ENCODE measurements at regions not wholly inside any gene's neighbourhood (a gene's known extent, or its start where the extent isn't known, plus 50 kb on each side); places are given as distances from the start of the nearest gene placed in this dataset.

- DNase-seq (ENCODE audit: extremely low read depth in 1 of 4, low spot score in 3 of 4) (no peak), FAIRE-seq (no peak), ATAC-seq (no peak)
- BruUV-seq (replicated peaks), result no TSS peak
- in situ Hi-C loops (cut with MboI), result no loop called here
- no peaks in the 10 kb centered on the region for H3K9me3 ChIP-seq (replicated peaks; ENCODE audit: control insufficient read depth, insufficient read depth, low read depth, low read length)
- H2AFZ ChIP-seq (ENCODE audit: low read depth, low read length), result no peak overlapping the region
- H3K9me1 ChIP-seq (ENCODE audit: control insufficient read depth, insufficient read depth, low read length), result no peaks in the 10 kb centered on the region
- no peak overlapping the region for H3K4me3 ChIP-seq
- no peaks in the 10 kb centered on the region for H4K20me1 ChIP-seq (replicated peaks; ENCODE audit: control insufficient read depth, insufficient read depth, low read length)
- H3K9ac ChIP-seq (ENCODE audit: insufficient read depth in 1 of 2, low read depth in 2 of 2, low read length in 2 of 2), result no peak overlapping the region
- H3K27me3 ChIP-seq (ENCODE audit: control insufficient read depth in 2 of 2, insufficient read depth in 2 of 2, low read length in 2 of 2), result no peaks in the 10 kb centered on the region; a peak in 2 of 5 replicates
- TF ChIP-seq ARNT (IDR thresholded peaks at IDR 0.05), result no peak
- no peak for TF ChIP-seq XRCC4 (IDR thresholded peaks at IDR 0.05; ENCODE audit: extremely low read depth, insufficient read depth, insufficient read length)
- no peak for TF ChIP-seq ZNF518B (CRISPR knock-in tag; IDR thresholded peaks at IDR 0.05)
- TF ChIP-seq ZNF583 (CRISPR knock-in tag; IDR thresholded peaks at IDR 0.05), result no peak
- no peak for TF ChIP-seq KDM4B (IDR thresholded peaks at IDR 0.05; ENCODE audit: borderline replicate concordance in 2 of 2, low read depth in 1 of 2)
- no peak for TF ChIP-seq THAP12 (CRISPR knock-in tag; IDR thresholded peaks at IDR 0.05)
- no peak for TF ChIP-seq ZNF644 (tag; IDR thresholded peaks at IDR 0.05; ENCODE audit: low read depth)
- TF ChIP-seq ZNF384 (IDR thresholded peaks at IDR 0.05; ENCODE audit: low read depth, low read length), result no peak
- no peak for TF ChIP-seq ZNF511 (CRISPR knock-in tag; IDR thresholded peaks at IDR 0.05)
- TF ChIP-seq ZC3H8 (IDR thresholded peaks at IDR 0.05), result no peak
- no peak for TF ChIP-seq POLR2G (IDR thresholded peaks at IDR 0.05; ENCODE audit: low read depth, low read length)
- no peak for TF ChIP-seq BHLHE40 (IDR thresholded peaks at IDR 0.05; ENCODE audit: low read length)
- H3K4me1 ChIP-seq (replicated peaks in 1 of 2; ENCODE audit: control insufficient read depth in 2 of 2, insufficient read depth in 2 of 2, low read length in 2 of 2), result no peaks in the 10 kb centered on the region
- ChIA-PET CTCF (ENCODE audit: low intra/inter-chr PET ratio) (no interaction called here), POLR2A (interaction anchor here (0.9 kb wide), 1 partner anchor 13 kb away, joined by 3 read pairs; no protein-coding TSS in a partner anchor)
- no peaks in the 10 kb centered on the region for H3K36me3 ChIP-seq (ENCODE audit: control insufficient read depth, insufficient read depth, low read length)
- no peak overlapping the region for H3K27ac ChIP-seq (ENCODE audit: extremely low read depth, low read depth, low read length)
- no peak overlapping the region for H3K4me2 ChIP-seq (ENCODE audit: insufficient read depth, low read length)
- H3K79me2 ChIP-seq (ENCODE audit: control insufficient read depth, insufficient read depth, low read length), result no peaks in the 10 kb centered on the region
- intact Hi-C loops (cut with micrococcal nuclease), result no loop called here
Measured at GRCh38 chr3:150277444-150277843, 130.7 kb upstream of the TSC22D2 start.
